Kidney (tissue), 13 donors: ENCODE measurements at regions not wholly inside any gene's neighbourhood (a gene's known extent, or its start where the extent isn't known, plus 50 kb on each side); places are given as distances from the start of the nearest gene placed in this dataset.
"Not testable (repeated sequence)": the region's sequence is repeated elsewhere in the genome, so short reads cannot be mapped to it uniquely, and the experiment has no call there.

Experiments
- DNase-seq, 5 donors: peaks; one replicate each; pipeline ENCODE4 v3.0.0-alpha.2; 2013 to 2020
- FAIRE-seq: peaks from 2 replicates; lab custom pipeline; 2012; peaks lifted over from hg19 to GRCh38; lab: Jason Lieb, UNC
- H3K27ac ChIP-seq, 2 donors: one replicate each; pipeline ENCODE4 v1.7.0; 2013; ENCODE audit warnings: low read depth in 2 of 2, low read length in 2 of 2, inconsistent platforms in 1 of 2
- H3K27me3 ChIP-seq: one replicate; pipeline ENCODE4 v1.7.1; 2013; ENCODE audit warnings: low read length, inconsistent platforms; ENCODE audit not compliant: control insufficient read depth, insufficient read depth
- H3K36me3 ChIP-seq, 3 donors: one replicate each; pipeline versions ENCODE4 v1.7.0 to v1.7.1; 2013; ENCODE audit warnings: low read length in 3 of 3, control low read depth in 1 of 3, inconsistent platforms in 1 of 3; ENCODE audit not compliant: insufficient read depth in 3 of 3, control insufficient read depth in 2 of 3
- H3K4me1 ChIP-seq, 3 donors: one replicate each; pipeline versions ENCODE4 v1.7.0 to v1.7.1; 2013; ENCODE audit warnings: low read length in 3 of 3, inconsistent platforms in 1 of 3, low read depth in 1 of 3; ENCODE audit not compliant: control insufficient read depth in 2 of 3, insufficient read depth in 2 of 3
- H3K4me3 ChIP-seq, 3 donors: one replicate each; pipeline versions ENCODE4 v1.7.0 to v1.8.1; 2013; ENCODE audit warnings: low read length in 3 of 3, control low read depth in 1 of 3, inconsistent platforms in 1 of 3
- H3K9ac ChIP-seq, 3 donors: one replicate each; pipeline versions ENCODE4 v1.7.0 to v1.7.1; 2013; ENCODE audit warnings: low read length in 3 of 3, control low read depth in 1 of 3, inconsistent platforms in 1 of 3
- H3K9me3 ChIP-seq, 3 donors: one replicate each; pipeline versions ENCODE4 v1.7.0 to v1.7.1; 2013; ENCODE audit warnings: low read length in 3 of 3, control low read depth in 1 of 3, inconsistent platforms in 1 of 3; ENCODE audit not compliant: control insufficient read depth in 2 of 3, insufficient read depth in 1 of 3
- intact Hi-C: fragments of 100-400 bp; cut with DNase I; formaldehyde crosslinking; loops from one replicate; pipeline ENCODE4 v1.11.1; 2022
- TF ChIP-seq, protein P1 (sequence below): IDR thresholded peaks from 3 replicates; pipeline ENCODE4 v1.5.1; 2012; ENCODE audit warnings: mild to moderate bottlenecking, moderate library complexity, borderline replicate concordance; ENCODE audit not compliant: insufficient read depth; ENCODE audit errors: extremely low read depth
- donor health status: control.
- donor health status: control.
- donor health status: control.
- donor health status: control.
- donor health status: control.
- donor health status: DM: yes; HTN: yes; CAD: no.
- donor health status: Normal renal cell carcinoma (clear cell type).

GRCh38 chr9:102497709-102498108 lies 497.4 kb upstream of the CYLC2 start:
- Histone ChIP-seq H3K27ac (no peak overlapping the region), H3K9me3 (no peaks in the 10 kb centered on the region), H3K4me3 (no peak overlapping the region), H3K36me3 (no peaks in the 10 kb centered on the region), H3K4me1 (no peaks in the 10 kb centered on the region), H3K9ac (no peak overlapping the region), H3K27me3 (no peaks in the 10 kb centered on the region)
- TF ChIP-seq, protein P1, sequence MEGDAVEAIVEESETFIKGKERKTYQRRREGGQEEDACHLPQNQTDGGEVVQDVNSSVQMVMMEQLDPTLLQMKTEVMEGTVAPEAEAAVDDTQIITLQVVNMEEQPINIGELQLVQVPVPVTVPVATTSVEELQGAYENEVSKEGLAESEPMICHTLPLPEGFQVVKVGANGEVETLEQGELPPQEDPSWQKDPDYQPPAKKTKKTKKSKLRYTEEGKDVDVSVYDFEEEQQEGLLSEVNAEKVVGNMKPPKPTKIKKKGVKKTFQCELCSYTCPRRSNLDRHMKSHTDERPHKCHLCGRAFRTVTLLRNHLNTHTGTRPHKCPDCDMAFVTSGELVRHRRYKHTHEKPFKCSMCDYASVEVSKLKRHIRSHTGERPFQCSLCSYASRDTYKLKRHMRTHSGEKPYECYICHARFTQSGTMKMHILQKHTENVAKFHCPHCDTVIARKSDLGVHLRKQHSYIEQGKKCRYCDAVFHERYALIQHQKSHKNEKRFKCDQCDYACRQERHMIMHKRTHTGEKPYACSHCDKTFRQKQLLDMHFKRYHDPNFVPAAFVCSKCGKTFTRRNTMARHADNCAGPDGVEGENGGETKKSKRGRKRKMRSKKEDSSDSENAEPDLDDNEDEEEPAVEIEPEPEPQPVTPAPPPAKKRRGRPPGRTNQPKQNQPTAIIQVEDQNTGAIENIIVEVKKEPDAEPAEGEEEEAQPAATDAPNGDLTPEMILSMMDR: no peak
- no peak for DNase-seq
- FAIRE-seq: no peak
- intact Hi-C loops: no loop called here

DNA sequence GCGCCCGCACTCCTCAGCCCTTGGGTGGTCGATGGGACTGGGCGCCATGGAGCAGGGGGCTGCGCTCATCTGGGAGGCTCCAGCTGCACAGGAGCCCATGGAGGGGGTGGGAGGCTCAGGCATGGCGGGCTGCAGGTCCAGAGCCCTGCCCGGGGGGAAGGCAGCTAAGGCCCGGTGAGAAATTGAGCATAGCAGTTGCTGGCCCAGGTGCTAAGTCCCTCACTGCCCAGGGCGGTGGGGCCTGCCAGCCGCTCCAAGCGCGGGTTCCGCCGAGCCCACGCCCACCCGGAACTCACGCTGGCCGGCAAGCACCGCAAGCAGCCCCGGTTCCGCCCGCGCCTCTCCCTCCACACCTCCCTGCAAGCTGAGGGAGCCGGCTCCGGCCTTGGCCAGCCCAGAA lies 508.2 kb upstream of the CYLC2 start:
- FAIRE-seq, H3K9ac ChIP-seq, DNase-seq, H3K4me1 ChIP-seq, H3K27me3 ChIP-seq, intact Hi-C loops, H3K4me3 ChIP-seq, H3K9me3 ChIP-seq, H3K27ac ChIP-seq, H3K36me3 ChIP-seq: not testable (repeated sequence)

- no peak for FAIRE-seq
Measured at GRCh38 chr9:102483651-102484050, 511.5 kb upstream of the CYLC2 start.

GRCh38 chr9:102482776-102483175 lies 512.4 kb upstream of the CYLC2 start:
- intact Hi-C loops: no loop called here
- no peak for DNase-seq
- FAIRE-seq: no peak

More at GRCh38 chr9:102483651-102484050, 511.5 kb upstream of the CYLC2 start:
- H3K27ac ChIP-seq: no peak overlapping the region
- H3K9ac ChIP-seq: no peak overlapping the region
- DNase-seq: no peak
- no peaks in the 10 kb centered on the region for H3K9me3 ChIP-seq
- H3K4me3 ChIP-seq: no peak overlapping the region
- no peaks in the 10 kb centered on the region for H3K4me1 ChIP-seq
- H3K27me3 ChIP-seq: no peaks in the 10 kb centered on the region
- intact Hi-C loops: no loop called here
- TF ChIP-seq, protein P1: no peak
- H3K36me3 ChIP-seq: no peaks in the 10 kb centered on the region

More at GRCh38 chr9:102482776-102483175, 512.4 kb upstream of the CYLC2 start:
- H3K4me3 ChIP-seq: no peak overlapping the region
- H3K27me3 ChIP-seq: no peaks in the 10 kb centered on the region
- H3K9ac ChIP-seq: no peak overlapping the region
- no peaks in the 10 kb centered on the region for H3K9me3 ChIP-seq
- H3K27ac ChIP-seq: no peak overlapping the region
- no peaks in the 10 kb centered on the region for H3K4me1 ChIP-seq
- TF ChIP-seq, protein P1: no peak
- no peaks in the 10 kb centered on the region for H3K36me3 ChIP-seq
